ENCODE measurements at regions not wholly inside any gene's neighbourhood (a gene's known extent, or its start where the extent isn't known, plus 50 kb on each side); places are given as distances from the start of the nearest gene placed in this dataset.

- TF ChIP-seq CTCF (IDR thresholded peaks at IDR 0.05; ENCODE audit: extremely low read depth, insufficient read depth, missing control alignments): no peak
- DNase-seq (ENCODE audit: low spot score): no peak
- in situ Hi-C loops (cut with MboI; ENCODE audit: low pct_unique_long_range_greater_than_20kb, low sequenced_read_pairs, unreplicated experiment): no loop called here
Observed at GRCh38 chr14:85159726-85160125, 370.2 kb upstream of the FLRT2 start.

GRCh38 chr14:85165094-85165493 is 364.9 kb upstream of the FLRT2 start:
- TF ChIP-seq CTCF (IDR thresholded peaks at IDR 0.05; ENCODE audit: extremely low read depth, insufficient read depth, missing control alignments): no peak
- in situ Hi-C loops (cut with MboI; ENCODE audit: low pct_unique_long_range_greater_than_20kb, low sequenced_read_pairs, unreplicated experiment): no loop called here
- DNase-seq (ENCODE audit: low spot score): no peak

- in situ Hi-C loops (cut with MboI; ENCODE audit: low pct_unique_long_range_greater_than_20kb, low sequenced_read_pairs, unreplicated experiment): no loop called here
- TF ChIP-seq CTCF (IDR thresholded peaks at IDR 0.05; ENCODE audit: extremely low read depth, insufficient read depth, missing control alignments): no peak
- DNase-seq (ENCODE audit: low spot score): no peak
Observed at GRCh38 chr14:85169381-85169780, 360.6 kb upstream of the FLRT2 start.

GRCh38 chr14:85172290-85172689 is 357.7 kb upstream of the FLRT2 start:
- in situ Hi-C loops (cut with MboI; ENCODE audit: low pct_unique_long_range_greater_than_20kb, low sequenced_read_pairs, unreplicated experiment): no loop called here
- no peak for TF ChIP-seq CTCF (IDR thresholded peaks at IDR 0.05; ENCODE audit: extremely low read depth, insufficient read depth, missing control alignments)
- no peak for DNase-seq (ENCODE audit: low spot score)

GRCh38 chr14:85172889-85173477 is 357.0 kb upstream of the FLRT2 start:
- in situ Hi-C loops (cut with MboI; ENCODE audit: low pct_unique_long_range_greater_than_20kb, low sequenced_read_pairs, unreplicated experiment): no loop called here
- no peak for DNase-seq (ENCODE audit: low spot score)
- TF ChIP-seq CTCF (IDR thresholded peaks at IDR 0.05; ENCODE audit: extremely low read depth, insufficient read depth, missing control alignments): no peak

- TF ChIP-seq CTCF (IDR thresholded peaks at IDR 0.05; ENCODE audit: extremely low read depth, insufficient read depth, missing control alignments): no peak
- DNase-seq (ENCODE audit: low spot score): no peak
- in situ Hi-C loops (cut with MboI; ENCODE audit: low pct_unique_long_range_greater_than_20kb, low sequenced_read_pairs, unreplicated experiment): no loop called here
Observed at GRCh38 chr14:85175556-85175955, 354.4 kb upstream of the FLRT2 start.

GRCh38 chr14:85178864-85179263 is 351.1 kb upstream of the FLRT2 start:
- in situ Hi-C loops (cut with MboI; ENCODE audit: low pct_unique_long_range_greater_than_20kb, low sequenced_read_pairs, unreplicated experiment): no loop called here
- DNase-seq (ENCODE audit: low spot score): no peak
- TF ChIP-seq CTCF (IDR thresholded peaks at IDR 0.05; ENCODE audit: extremely low read depth, insufficient read depth, missing control alignments): no peak
